ENCODE measurements at regions not wholly inside any gene's neighbourhood (a gene's known extent, or its start where the extent isn't known, plus 50 kb on each side); places are given as distances from the start of the nearest gene placed in this dataset.

GRCh38 chr14:81589381-81590065, 55.9 kb upstream of the SEL1L start:
- no peak for TF ChIP-seq CTCF (IDR thresholded peaks at IDR 0.05)
- no peak for TF ChIP-seq POLR2A (IDR thresholded peaks at IDR 0.05)
